ENCODE measurements at regions not wholly inside any gene's neighbourhood (a gene's known extent, or its start where the extent isn't known, plus 50 kb on each side); places are given as distances from the start of the nearest gene placed in this dataset.

GRCh38 chr19:30651691-30652090, 279.5 kb downstream of the ZNF536 start:
- no peak for TF ChIP-seq CTCF (IDR thresholded peaks at IDR 0.05)
- no peak for TF ChIP-seq POLR2A (IDR thresholded peaks at IDR 0.05)
- TF ChIP-seq POLR2AphosphoS5 (IDR thresholded peaks at IDR 0.05), result no peak
- no peak for TF ChIP-seq EP300 (IDR thresholded peaks at IDR 0.05)
